ENCODE measurements at regions not wholly inside any gene's neighbourhood (a gene's known extent, or its start where the extent isn't known, plus 50 kb on each side); places are given as distances from the start of the nearest gene placed in this dataset.
A peak's percentile ranks its signal among the peaks of the same experiment; 100 is the strongest.

DNA sequence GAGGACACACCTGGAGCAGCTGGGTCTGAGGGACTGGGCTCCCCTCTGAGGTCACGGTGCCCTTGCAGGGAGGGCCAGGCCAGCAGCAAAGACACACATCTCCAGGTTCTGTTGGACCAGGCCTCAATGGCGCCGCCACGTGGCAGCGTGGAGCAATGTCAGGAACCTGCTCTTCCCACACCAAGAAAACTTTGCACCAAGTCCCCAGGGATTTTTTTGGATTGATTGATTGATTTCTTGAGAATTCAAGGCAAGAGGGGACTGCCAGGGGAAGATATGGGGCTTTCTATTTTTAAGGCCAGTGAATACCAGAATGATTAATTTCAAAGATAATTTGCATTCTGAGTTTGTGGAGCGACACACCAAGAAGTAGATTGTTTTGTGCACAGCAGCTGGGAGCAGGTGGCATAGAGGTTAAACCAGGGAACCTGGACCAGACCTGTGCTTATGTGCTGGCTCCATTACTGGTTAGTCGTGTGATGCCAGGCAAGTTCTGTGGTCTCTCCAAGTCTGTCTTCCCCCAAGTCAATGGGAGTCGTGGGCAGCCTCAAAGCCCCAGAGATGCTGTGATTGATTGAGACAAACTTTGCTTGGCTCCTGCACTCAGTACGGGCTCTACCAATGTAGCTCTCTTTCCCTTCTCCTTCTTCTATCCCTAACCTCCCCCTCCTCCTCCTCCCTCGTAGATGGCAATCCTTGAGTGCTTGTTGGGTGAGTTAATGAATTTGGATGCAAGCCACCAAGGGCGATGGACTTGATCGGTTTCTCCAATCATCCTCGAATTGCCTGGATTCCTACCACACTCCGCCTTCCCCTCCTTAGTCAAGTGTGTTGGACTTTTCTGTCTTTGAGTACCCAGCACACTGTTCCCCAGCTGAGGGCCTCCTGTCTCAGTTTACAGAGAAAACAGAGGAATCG lies 96.2 kb upstream of the TRPM1 start:
- RAD21 ChIA-PET (ENCODE audit: unreplicated experiment), result interaction anchor here (1.0 to 1.3 kb wide), 2 partner anchors 239 to 291 kb away, joined by 3 read pairs; no protein-coding TSS in a partner anchor
- intact Hi-C loops (cut with micrococcal nuclease; ENCODE audit: unreplicated experiment), result loop anchor here (5.0 kb wide), 1 partner anchor 295 kb away; the partner anchor contains the start of gene FAN1
- DNase-seq (ENCODE audit: low read depth, low spot score), result peak; percentile 47
- TF ChIP-seq NFYA (IDR thresholded peaks at IDR 0.05; ENCODE audit: borderline replicate concordance, low read depth, low read length) (no peak), CREM (IDR thresholded peaks at IDR 0.05; ENCODE audit: low read depth) (no peak), SMAD5 (IDR thresholded peaks at IDR 0.05; ENCODE audit: low read depth) (no peak), SRF (IDR thresholded peaks at IDR 0.05; ENCODE audit: low read depth in 2 of 2, low read length in 2 of 2) (no peak), GATAD2B (conservative IDR thresholded peaks at IDR 0.05; ENCODE audit: low read depth) (no peak), MXI1 (IDR thresholded peaks at IDR 0.05; ENCODE audit: low read depth, low read length) (no peak), TAF1 (IDR thresholded peaks at IDR 0.05; ENCODE audit: borderline replicate concordance, low read depth, low read length) (no peak), SUZ12 (IDR thresholded peaks at IDR 0.05; ENCODE audit: unreplicated experiment) (no peak), JUND (IDR thresholded peaks at IDR 0.05; ENCODE audit: low read depth, low read length) (no peak), MEF2B (IDR thresholded peaks at IDR 0.05; ENCODE audit: partially characterized antibody, poor library complexity, severe bottlenecking) (peak; percentile 86), FOXK2 (IDR thresholded peaks at IDR 0.05) (no peak), TCF12 (IDR thresholded peaks at IDR 0.05; ENCODE audit: low read depth, low read length) (peak; percentile 69; the same call in 1 of the 2 replicates), HDAC6 (IDR thresholded peaks at IDR 0.05; ENCODE audit: unreplicated experiment) (no peak), RB1 (IDR thresholded peaks at IDR 0.05; ENCODE audit: borderline replicate concordance) (no peak), CHD2 (IDR thresholded peaks at IDR 0.05; ENCODE audit: borderline replicate concordance, low read depth, low read length) (no peak), YY1 (IDR thresholded peaks at IDR 0.05; ENCODE audit: low read depth, low read length) (peak; percentile 39; the same call in 1 of the 2 replicates), BACH1 (IDR thresholded peaks at IDR 0.05; ENCODE audit: borderline replicate concordance) (no peak), TARDBP (IDR thresholded peaks at IDR 0.05; ENCODE audit: borderline replicate concordance) (no peak)
- TF ChIP-seq, protein P1, sequence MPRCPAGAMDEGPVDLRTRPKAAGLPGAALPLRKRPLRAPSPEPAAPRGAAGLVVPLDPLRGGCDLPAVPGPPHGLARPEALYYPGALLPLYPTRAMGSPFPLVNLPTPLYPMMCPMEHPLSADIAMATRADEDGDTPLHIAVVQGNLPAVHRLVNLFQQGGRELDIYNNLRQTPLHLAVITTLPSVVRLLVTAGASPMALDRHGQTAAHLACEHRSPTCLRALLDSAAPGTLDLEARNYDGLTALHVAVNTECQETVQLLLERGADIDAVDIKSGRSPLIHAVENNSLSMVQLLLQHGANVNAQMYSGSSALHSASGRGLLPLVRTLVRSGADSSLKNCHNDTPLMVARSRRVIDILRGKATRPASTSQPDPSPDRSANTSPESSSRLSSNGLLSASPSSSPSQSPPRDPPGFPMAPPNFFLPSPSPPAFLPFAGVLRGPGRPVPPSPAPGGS (IDR thresholded peaks at IDR 0.05; ENCODE audit: borderline replicate concordance, insufficient read depth, low read depth, low read length, poor library complexity, severe bottlenecking), result peak; percentile 36
- TF ChIP-seq, protein P2, sequence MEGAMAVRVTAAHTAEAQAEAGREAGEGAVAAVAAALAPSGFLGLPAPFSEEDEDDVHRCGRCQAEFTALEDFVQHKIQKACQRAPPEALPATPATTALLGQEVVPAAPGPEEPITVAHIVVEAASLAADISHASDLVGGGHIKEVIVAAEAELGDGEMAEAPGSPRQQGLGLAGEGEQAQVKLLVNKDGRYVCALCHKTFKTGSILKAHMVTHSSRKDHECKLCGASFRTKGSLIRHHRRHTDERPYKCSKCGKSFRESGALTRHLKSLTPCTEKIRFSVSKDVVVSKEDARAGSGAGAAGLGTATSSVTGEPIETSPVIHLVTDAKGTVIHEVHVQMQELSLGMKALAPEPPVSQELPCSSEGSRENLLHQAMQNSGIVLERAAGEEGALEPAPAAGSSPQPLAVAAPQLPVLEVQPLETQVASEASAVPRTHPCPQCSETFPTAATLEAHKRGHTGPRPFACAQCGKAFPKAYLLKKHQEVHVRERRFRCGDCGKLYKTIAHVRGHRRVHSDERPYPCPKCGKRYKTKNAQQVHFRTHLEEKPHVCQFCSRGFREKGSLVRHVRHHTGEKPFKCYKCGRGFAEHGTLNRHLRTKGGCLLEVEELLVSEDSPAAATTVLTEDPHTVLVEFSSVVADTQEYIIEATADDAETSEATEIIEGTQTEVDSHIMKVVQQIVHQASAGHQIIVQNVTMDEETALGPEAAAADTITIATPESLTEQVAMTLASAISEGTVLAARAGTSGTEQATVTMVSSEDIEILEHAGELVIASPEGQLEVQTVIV (IDR thresholded peaks at IDR 0.05; ENCODE audit: borderline replicate concordance, partially characterized antibody), result no peak

More for the DNA sequence above, 96.2 kb upstream of the TRPM1 start:
- Histone ChIP-seq H3K27ac (ENCODE audit: control insufficient read depth, insufficient read depth) (peak overlapping the region; percentile 6; the same call in 1 of the 2 replicates), H4K20me1 (ENCODE audit: control insufficient read depth, insufficient read depth) (no peaks in the 10 kb centered on the region), H3K4me1 (ENCODE audit: control insufficient read depth, insufficient read depth, low read length) (peaks cover 22% of the 10 kb centered on the region), H3K9me3 (replicated peaks; ENCODE audit: control insufficient read depth, insufficient read depth, low read length) (no peaks in the 10 kb centered on the region; the same call in 1 of the 3 replicates), H3K4me2 (ENCODE audit: control insufficient read depth, insufficient read depth) (peak overlapping the region; percentile 73), H3K79me2 (ENCODE audit: control insufficient read depth, insufficient read depth, low read length) (no peaks in the 10 kb centered on the region), H2AFZ (ENCODE audit: control insufficient read depth, low read depth, low read length) (peak overlapping the region; percentile 58; the same call in 1 of the 2 replicates), H3K36me3 (ENCODE audit: control insufficient read depth in 2 of 2, insufficient read depth in 2 of 2, low read length in 1 of 2) (no peaks in the 10 kb centered on the region), H3K27me3 (replicated peaks in 1 of 2; ENCODE audit: control insufficient read depth in 2 of 2, insufficient read depth in 2 of 2, low read length in 1 of 2) (no peaks in the 10 kb centered on the region), H3K9ac (ENCODE audit: control insufficient read depth, insufficient read depth, low read length) (no peak overlapping the region), H3K4me3 (no peak overlapping the region)
- ATAC-seq (peak; percentile 68), FAIRE-seq (peak; percentile 31)
- 27% methylated on average over 15 of the region's 15 CpGs for WGBS (ENCODE audit: insufficient coverage, insufficient replicate concordance, low lambda C conversion rate, missing lambda C conversion rate)
- BruUV-seq (replicated peaks), result no TSS peak
- in situ Hi-C loops (cut with MboI), result no loop called here
- SMC1A ChIA-PET (ENCODE audit: uncharacterized antibody, unreplicated experiment), result interaction anchor here (0.6 to 1.4 kb wide), 6 partner anchors 28 to 293 kb away, joined by 3 to 10 read pairs (median 4); no protein-coding TSS in a partner anchor
- CTCF ChIA-PET, result interaction anchor here (0.6 to 14.5 kb wide), 8 partner anchors 16 to 396 kb away, joined by 3 to 197 read pairs (median 5); no protein-coding TSS in a partner anchor
- POLR2A ChIA-PET, result interaction anchor here (0.6 to 1.1 kb wide), 2 partner anchors 200 to 237 kb away, joined by 3 read pairs; no protein-coding TSS in a partner anchor
